ENCODE measurements at regions not wholly inside any gene's neighbourhood (a gene's known extent, or its start where the extent isn't known, plus 50 kb on each side); places are given as distances from the start of the nearest gene placed in this dataset.
"Not testable (repeated sequence)": the region's sequence is repeated elsewhere in the genome, so short reads cannot be mapped to it uniquely, and the experiment has no call there.

DNA sequence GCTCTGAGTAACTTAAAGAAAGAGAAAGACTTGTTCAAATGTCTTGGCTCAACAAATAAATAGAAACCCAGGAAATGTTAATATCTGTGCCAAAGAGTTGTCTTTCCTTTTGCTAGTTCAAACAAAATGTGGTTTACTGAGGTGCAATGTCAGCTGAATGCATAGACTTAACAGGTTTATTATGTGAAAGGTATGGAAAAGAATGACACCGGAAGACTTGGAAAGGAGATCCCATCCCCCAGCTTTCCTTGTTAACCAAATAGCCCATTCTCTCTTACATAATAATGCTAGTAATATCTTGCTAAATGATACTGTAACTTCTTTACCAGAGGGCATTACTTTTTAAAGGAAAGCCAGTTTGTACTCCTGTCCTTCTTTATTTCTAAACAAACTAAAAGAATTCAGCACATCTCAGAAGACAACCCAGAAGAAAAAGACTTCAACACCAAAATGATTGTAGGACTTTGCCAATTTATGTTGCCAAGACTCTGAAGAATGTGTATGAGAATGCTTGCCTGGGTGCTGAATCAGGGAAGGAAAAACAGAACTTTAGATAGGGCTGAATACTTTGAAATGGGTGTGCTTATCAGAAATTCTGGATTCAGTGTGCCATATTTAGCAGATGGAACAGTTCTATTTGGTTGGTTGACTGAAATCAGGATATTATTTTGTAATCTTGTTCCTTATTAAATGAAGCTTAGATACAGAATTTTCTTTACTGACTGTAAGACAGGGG, 344.1 kb downstream of the TMEM38B start:
- no peak overlapping the region for H3K4me3 ChIP-seq (ENCODE audit: low read depth, low read length)
- TF ChIP-seq, protein P1, sequence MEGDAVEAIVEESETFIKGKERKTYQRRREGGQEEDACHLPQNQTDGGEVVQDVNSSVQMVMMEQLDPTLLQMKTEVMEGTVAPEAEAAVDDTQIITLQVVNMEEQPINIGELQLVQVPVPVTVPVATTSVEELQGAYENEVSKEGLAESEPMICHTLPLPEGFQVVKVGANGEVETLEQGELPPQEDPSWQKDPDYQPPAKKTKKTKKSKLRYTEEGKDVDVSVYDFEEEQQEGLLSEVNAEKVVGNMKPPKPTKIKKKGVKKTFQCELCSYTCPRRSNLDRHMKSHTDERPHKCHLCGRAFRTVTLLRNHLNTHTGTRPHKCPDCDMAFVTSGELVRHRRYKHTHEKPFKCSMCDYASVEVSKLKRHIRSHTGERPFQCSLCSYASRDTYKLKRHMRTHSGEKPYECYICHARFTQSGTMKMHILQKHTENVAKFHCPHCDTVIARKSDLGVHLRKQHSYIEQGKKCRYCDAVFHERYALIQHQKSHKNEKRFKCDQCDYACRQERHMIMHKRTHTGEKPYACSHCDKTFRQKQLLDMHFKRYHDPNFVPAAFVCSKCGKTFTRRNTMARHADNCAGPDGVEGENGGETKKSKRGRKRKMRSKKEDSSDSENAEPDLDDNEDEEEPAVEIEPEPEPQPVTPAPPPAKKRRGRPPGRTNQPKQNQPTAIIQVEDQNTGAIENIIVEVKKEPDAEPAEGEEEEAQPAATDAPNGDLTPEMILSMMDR (conservative IDR thresholded peaks at IDR 0.05; ENCODE audit: low read depth, low read length): no peak
- DNase-seq (ENCODE audit: low read depth): no peak

DNA sequence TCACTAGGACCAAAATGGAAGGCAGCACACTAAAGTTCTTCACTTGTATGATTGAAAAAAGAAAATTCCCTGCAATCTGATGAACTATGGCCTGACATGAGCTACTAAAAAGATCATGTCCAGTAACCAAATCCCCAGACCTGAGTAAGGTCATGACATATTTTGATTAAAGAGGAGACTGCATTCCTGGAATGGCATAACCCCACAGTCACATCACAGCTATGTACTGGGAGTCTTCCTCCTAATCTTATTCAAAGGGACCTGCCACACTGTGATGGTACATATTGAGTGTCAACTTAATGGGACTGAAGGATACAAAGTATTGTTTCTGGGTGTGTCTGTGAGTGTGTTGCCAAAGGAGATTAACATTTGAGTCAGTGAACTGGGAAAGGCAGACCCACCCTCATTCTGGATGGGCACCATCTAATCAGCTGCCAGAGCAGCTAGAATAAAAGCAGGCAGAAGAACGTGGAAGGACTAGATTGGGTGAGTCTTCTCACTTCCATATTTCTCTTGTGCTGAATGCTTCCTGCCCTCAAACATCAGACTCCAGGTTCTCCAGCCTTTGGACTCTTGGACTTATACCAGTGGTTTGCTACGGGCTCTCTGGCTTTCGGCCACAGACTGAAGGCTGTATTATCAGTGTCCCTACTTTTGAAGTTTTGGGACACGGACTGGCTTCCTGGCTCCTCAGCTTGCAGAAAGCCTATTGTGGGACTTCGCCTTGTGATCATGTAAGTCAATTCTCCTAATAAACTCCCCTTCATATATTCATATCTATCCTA, 345.0 kb downstream of the TMEM38B start:
- H3K4me3 ChIP-seq (ENCODE audit: low read depth, low read length): no peak overlapping the region
- no peak for DNase-seq (ENCODE audit: low read depth)
- TF ChIP-seq, protein P1 (conservative IDR thresholded peaks at IDR 0.05; ENCODE audit: low read depth, low read length): no peak

DNA sequence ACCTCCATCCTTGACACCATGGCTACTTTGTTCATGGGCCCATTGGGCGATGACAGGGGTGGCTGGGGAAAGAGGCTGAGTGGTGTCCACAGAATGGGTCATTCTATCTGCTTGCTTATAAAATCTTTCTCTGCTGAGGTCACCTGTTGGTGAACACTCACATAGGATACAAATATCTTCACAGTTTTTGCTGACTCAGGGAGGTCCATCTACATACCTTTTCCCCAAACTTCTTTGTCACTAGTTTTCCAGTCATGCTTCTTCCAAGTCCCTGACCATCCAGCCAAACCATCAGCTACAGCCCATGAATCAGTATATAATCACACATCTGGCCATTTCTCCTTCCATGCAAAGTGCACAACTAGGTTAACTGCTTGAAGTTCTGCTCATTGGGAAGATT, 347.6 kb downstream of the TMEM38B start:
- DNase-seq (ENCODE audit: low read depth); H3K4me3 ChIP-seq (ENCODE audit: low read depth, low read length): not testable (repeated sequence)

DNA sequence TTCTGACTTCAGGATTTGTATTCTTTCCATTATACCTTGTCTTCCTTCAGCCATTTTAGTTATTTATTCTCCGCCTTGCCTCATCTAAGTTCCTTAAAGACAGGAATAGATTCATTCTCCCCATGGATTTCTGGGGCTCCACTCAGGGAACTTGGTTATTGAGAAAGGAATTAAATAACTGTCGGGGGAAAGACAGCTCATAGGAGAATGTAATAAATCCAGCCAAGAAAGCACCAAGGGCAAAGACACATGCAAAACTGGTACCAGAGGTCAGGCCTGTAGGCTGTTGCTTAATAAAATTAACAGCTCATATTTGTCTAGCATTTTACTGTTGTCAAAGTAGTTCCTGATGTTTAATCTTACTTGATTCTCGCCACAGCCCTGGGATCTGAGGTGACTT, 357.2 kb downstream of the TMEM38B start:
- no peak overlapping the region for H3K4me3 ChIP-seq (ENCODE audit: low read depth, low read length)
- DNase-seq (ENCODE audit: low read depth): no peak
- TF ChIP-seq, protein P1 (conservative IDR thresholded peaks at IDR 0.05; ENCODE audit: low read depth, low read length): no peak

DNA sequence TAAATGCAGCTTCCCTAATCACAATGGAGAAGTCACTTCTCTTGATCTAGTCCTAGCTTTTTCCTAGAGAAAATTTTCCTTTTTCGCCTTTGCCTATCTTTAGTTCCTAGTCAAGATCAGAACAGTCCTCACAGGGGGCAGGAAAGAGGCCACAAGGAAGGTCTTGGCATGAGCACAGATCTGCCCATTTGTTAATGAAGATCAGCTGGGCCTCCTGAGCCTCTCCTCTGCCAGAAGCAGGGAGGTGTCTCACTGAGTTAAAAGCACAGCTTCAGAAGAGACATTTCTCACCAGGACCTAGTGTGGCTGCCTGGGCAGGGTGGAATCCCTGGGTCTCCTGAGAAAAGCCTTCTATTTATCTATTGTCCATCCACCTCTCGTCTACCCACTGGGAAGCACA, 357.8 kb downstream of the TMEM38B start:
- TF ChIP-seq, protein P1 (conservative IDR thresholded peaks at IDR 0.05; ENCODE audit: low read depth, low read length): no peak
- no peak for DNase-seq (ENCODE audit: low read depth)
- no peak overlapping the region for H3K4me3 ChIP-seq (ENCODE audit: low read depth, low read length)

DNA sequence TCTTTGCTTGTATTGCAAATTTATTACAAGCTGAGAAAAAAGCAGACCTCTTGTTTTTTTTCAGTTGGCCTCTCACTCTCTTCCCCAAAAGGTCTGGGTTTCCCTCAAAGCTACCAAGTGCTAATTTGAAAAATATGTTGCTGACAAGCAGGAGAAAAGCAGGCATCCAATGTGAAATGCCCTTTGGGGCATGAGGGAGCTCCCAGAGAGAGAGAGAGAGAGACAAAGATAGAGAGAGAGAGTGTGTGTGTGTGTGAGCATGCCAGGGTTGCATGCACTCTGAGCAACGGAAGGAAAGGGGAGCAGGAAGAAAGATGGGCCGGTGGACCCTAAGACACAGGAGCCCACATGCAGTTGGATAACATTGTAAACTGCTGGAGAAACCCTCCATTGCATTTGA, 358.4 kb downstream of the TMEM38B start:
- no peak overlapping the region for H3K4me3 ChIP-seq (ENCODE audit: low read depth, low read length)
- TF ChIP-seq, protein P1 (conservative IDR thresholded peaks at IDR 0.05; ENCODE audit: low read depth, low read length): no peak
- DNase-seq (ENCODE audit: low read depth): no peak

DNA sequence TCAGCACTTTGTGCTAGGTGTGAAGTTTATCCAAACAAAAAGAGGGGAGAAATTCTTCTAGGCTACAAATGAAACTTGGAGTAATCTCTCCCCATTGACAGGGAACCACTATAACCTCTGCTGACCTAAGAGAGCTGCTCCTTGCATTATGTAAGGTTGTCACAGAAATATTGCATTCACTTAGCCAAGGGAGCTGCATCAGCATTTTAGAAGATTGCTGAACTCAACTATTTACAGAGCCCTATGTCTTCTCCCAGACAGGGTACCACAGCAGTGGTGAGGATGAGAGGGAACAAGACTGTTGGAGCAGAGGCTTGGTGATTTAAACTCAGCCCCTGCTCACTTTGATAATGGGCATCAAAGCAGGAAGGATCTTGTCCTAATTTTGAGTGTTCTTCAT, 362.0 kb downstream of the TMEM38B start:
- TF ChIP-seq, protein P1 (conservative IDR thresholded peaks at IDR 0.05; ENCODE audit: low read depth, low read length): no peak
- H3K4me3 ChIP-seq (ENCODE audit: low read depth, low read length): no peak overlapping the region
- DNase-seq (ENCODE audit: low read depth): no peak
